ENCODE measurements at regions not wholly inside any gene's neighbourhood (a gene's known extent, or its start where the extent isn't known, plus 50 kb on each side); places are given as distances from the start of the nearest gene placed in this dataset.

GRCh38 chr2:15807418-15808203, 132.7 kb upstream of the MYCN start:
- no peak for TF ChIP-seq CTCF (IDR thresholded peaks at IDR 0.05; ENCODE audit: control insufficient read depth, extremely low read depth, insufficient read depth)
- DNase-seq (ENCODE audit: low read depth): no peak
- no peak overlapping the region for H3K4me3 ChIP-seq (ENCODE audit: low read depth, low read length)

- DNase-seq (ENCODE audit: low read depth): no peak
- TF ChIP-seq CTCF (IDR thresholded peaks at IDR 0.05; ENCODE audit: control insufficient read depth, extremely low read depth, insufficient read depth): no peak
- no peak overlapping the region for H3K4me3 ChIP-seq (ENCODE audit: low read depth, low read length)
These were observed 132.0 kb upstream of the MYCN start for GRCh38 chr2:15808204-15808910.

- DNase-seq (ENCODE audit: low read depth): no peak
- H3K4me3 ChIP-seq (ENCODE audit: low read depth, low read length): no peak overlapping the region
- TF ChIP-seq CTCF (IDR thresholded peaks at IDR 0.05; ENCODE audit: control insufficient read depth, extremely low read depth, insufficient read depth): no peak
These were observed 131.4 kb upstream of the MYCN start for GRCh38 chr2:15808944-15809343.

- H3K4me3 ChIP-seq (ENCODE audit: low read depth, low read length): no peak overlapping the region
- no peak for TF ChIP-seq CTCF (IDR thresholded peaks at IDR 0.05; ENCODE audit: control insufficient read depth, extremely low read depth, insufficient read depth)
- DNase-seq (ENCODE audit: low read depth): no peak
These were observed 130.9 kb upstream of the MYCN start for GRCh38 chr2:15809404-15809803.

GRCh38 chr2:15810477-15811150, 129.7 kb upstream of the MYCN start:
- DNase-seq (ENCODE audit: low read depth): no peak
- no peak overlapping the region for H3K4me3 ChIP-seq (ENCODE audit: low read depth, low read length)
- TF ChIP-seq CTCF (IDR thresholded peaks at IDR 0.05; ENCODE audit: control insufficient read depth, extremely low read depth, insufficient read depth): no peak

- TF ChIP-seq CTCF (IDR thresholded peaks at IDR 0.05; ENCODE audit: control insufficient read depth, extremely low read depth, insufficient read depth): no peak
- no peak overlapping the region for H3K4me3 ChIP-seq (ENCODE audit: low read depth, low read length)
- DNase-seq (ENCODE audit: low read depth): no peak
These were observed 129.0 kb upstream of the MYCN start for GRCh38 chr2:15811367-15811766.

Measured in LNCaP clone FGC (cell line).